ENCODE measurements at regions not wholly inside any gene's neighbourhood (a gene's known extent, or its start where the extent isn't known, plus 50 kb on each side); places are given as distances from the start of the nearest gene placed in this dataset.
"Not testable (repeated sequence)": the region's sequence is repeated elsewhere in the genome, so short reads cannot be mapped to it uniquely, and the experiment has no call there.

- H3K27me3 ChIP-seq, result no peaks in the 10 kb centered on the region
- no peak for TF ChIP-seq POLR2A (IDR thresholded peaks at IDR 0.05)
- TF ChIP-seq CTCF (IDR thresholded peaks at IDR 0.05), result no peak
- peak overlapping the region in 4 of 12 donors; percentile 2 to 92 (median 35) for H3K27ac ChIP-seq
- intact Hi-C loops (cut with DNase I), result no loop called here
- WGBS, 4 donors, result 70 to 81% (median 79%) methylated on average over 2 of the region's 2 CpGs
- H3K4me1 ChIP-seq, result peaks cover 0 to 39% (median 0%) of the 10 kb centered on the region in 12 donors
- ATAC-seq (peak in 3 of 4 donors; percentile 55 to 63 (median 57)), DNase-seq (no peak)
- H3K9me3 ChIP-seq, result peaks cover 0 to 53% (median 16%) of the 10 kb centered on the region in 12 donors
- no peak overlapping the region for H3K4me3 ChIP-seq
- no peaks in the 10 kb centered on the region for H3K36me3 ChIP-seq
Observed at GRCh38 chr7:106345421-106346166, 60.8 kb upstream of the NAMPT start.

GRCh38 chr7:106344861-106345260 is 60.1 kb upstream of the NAMPT start:
- Histone ChIP-seq H3K36me3 (no peaks in the 10 kb centered on the region), H3K27ac (peak overlapping the region in 3 of 12 donors; percentile 27 to 92 (median 52)), H3K4me3 (no peak overlapping the region), H3K27me3 (no peaks in the 10 kb centered on the region), H3K4me1 (peaks cover 0 to 39% (median 0%) of the 10 kb centered on the region in 12 donors), H3K9me3 (peaks cover 0 to 48% (median 15%) of the 10 kb centered on the region in 12 donors)
- ATAC-seq (peak; percentile 69 to 86 (median 81)), DNase-seq (no peak)
- intact Hi-C loops (cut with DNase I), result no loop called here
- TF ChIP-seq POLR2A (IDR thresholded peaks at IDR 0.05) (no peak), CTCF (IDR thresholded peaks at IDR 0.05) (no peak)
- 78 to 89% (median 84%) methylated on average over 4 of the region's 4 CpGs for WGBS, 4 donors

- 72 to 78% (median 74%) methylated on average over 3 of the region's 3 CpGs for WGBS, 4 donors
- Histone ChIP-seq H3K9me3 (peaks cover 0 to 42% (median 14%) of the 10 kb centered on the region in 12 donors), H3K36me3 (no peaks in the 10 kb centered on the region), H3K27me3 (no peaks in the 10 kb centered on the region), H3K4me3 (no peak overlapping the region), H3K4me1 (peaks cover 0 to 39% (median 0%) of the 10 kb centered on the region in 12 donors), H3K27ac (peak overlapping the region in 4 of 12 donors; percentile 1 to 92 (median 32))
- TF ChIP-seq CTCF (IDR thresholded peaks at IDR 0.05) (no peak), POLR2A (IDR thresholded peaks at IDR 0.05) (no peak)
- intact Hi-C loops (cut with DNase I), result no loop called here
- no peak for ATAC-seq
- no peak for DNase-seq
Observed at GRCh38 chr7:106344211-106344610, 59.4 kb upstream of the NAMPT start.

- H3K27me3 ChIP-seq; ATAC-seq; DNase-seq; H3K4me3 ChIP-seq; intact Hi-C loops (cut with DNase I); H3K27ac ChIP-seq; H3K36me3 ChIP-seq: not testable (repeated sequence)
- peaks cover 0 to 42% (median 22%) of the 10 kb centered on the region in 12 donors for H3K9me3 ChIP-seq
- peaks cover 0 to 28% (median 0%) of the 10 kb centered on the region in 12 donors for H3K4me1 ChIP-seq
- 72 to 80% (median 77%) methylated on average over 3 of the region's 3 CpGs for WGBS, 4 donors
Observed at GRCh38 chr7:106342049-106342448, 57.3 kb upstream of the NAMPT start.

GRCh38 chr7:106340247-106340596 is 55.4 kb upstream of the NAMPT start:
- DNase-seq; H3K27me3 ChIP-seq; H3K36me3 ChIP-seq; intact Hi-C loops (cut with DNase I); H3K27ac ChIP-seq; H3K4me3 ChIP-seq; ATAC-seq: not testable (repeated sequence)
- Histone ChIP-seq H3K9me3 (peaks cover 0 to 46% (median 23%) of the 10 kb centered on the region in 12 donors), H3K4me1 (peaks cover 0 to 12% (median 0%) of the 10 kb centered on the region in 12 donors)
- 54 to 59% (median 56%) methylated on average over 3 of the region's 3 CpGs for WGBS, 4 donors
